GM12892 (cell line): ENCODE measurements at regions not wholly inside any gene's neighbourhood (a gene's known extent, or its start where the extent isn't known, plus 50 kb on each side); places are given as distances from the start of the nearest gene placed in this dataset.

ENCODE experiments used
- POLR2A ChIP-seq: IDR thresholded peaks from 2 replicates; pipeline ENCODE4 v1.6.1; 2011; ENCODE audit warnings: low read depth, low read length, control low read depth
- POLR2AphosphoS5 ChIP-seq: IDR thresholded peaks from 2 replicates; pipeline ENCODE4 v1.6.1; 2011; ENCODE audit warnings: low read depth, low read length, control low read depth

- TF ChIP-seq POLR2A (no peak), POLR2AphosphoS5 (no peak)
These were observed 1679.0 kb downstream of the SUCLG1 start for GRCh38 chr2:82780050-82780449.
